HUDEP-2 (cell line): ENCODE measurements at regions not wholly inside any gene's neighbourhood (a gene's known extent, or its start where the extent isn't known, plus 50 kb on each side); places are given as distances from the start of the nearest gene placed in this dataset.
"Not testable (repeated sequence)": the region's sequence is repeated elsewhere in the genome, so short reads cannot be mapped to it uniquely, and the experiment has no call there.

Experiments
- DNase-seq, 76 experiments: peaks; one replicate each; lab custom pipeline; 2025; ENCODE audit not compliant: unreplicated experiment in 76 of 76; lab: John Stamatoyannopoulos, UW

- DNase-seq, result not testable (repeated sequence)
These were observed 109.9 kb downstream of the MRPL14 start for GRCh38 chr6:44017307-44017706.

- DNase-seq, result no peak
These were observed 111.0 kb downstream of the MRPL14 start for GRCh38 chr6:44016131-44016870.

- no peak for DNase-seq
These were observed 115.2 kb downstream of the MRPL14 start for GRCh38 chr6:44012078-44012493.

- DNase-seq, result no peak
These were observed 115.8 kb downstream of the MRPL14 start for GRCh38 chr6:44011350-44011920.

GRCh38 chr6:44010411-44011349 lies 116.6 kb downstream of the MRPL14 start:
- DNase-seq, result no peak

GRCh38 chr6:44009425-44010321 lies 117.6 kb downstream of the MRPL14 start:
- DNase-seq, result no peak

- DNase-seq, result no peak
These were observed 118.4 kb downstream of the MRPL14 start for GRCh38 chr6:44008821-44009370.

- DNase-seq, result no peak
These were observed 119.2 kb downstream of the MRPL14 start for GRCh38 chr6:44007818-44008621.

GRCh38 chr6:44006872-44007303 lies 120.4 kb downstream of the MRPL14 start:
- no peak for DNase-seq

- no peak for DNase-seq
These were observed 121.0 kb downstream of the MRPL14 start for GRCh38 chr6:44006123-44006871.

GRCh38 chr6:44005507-44005903 lies 121.7 kb downstream of the MRPL14 start:
- no peak for DNase-seq

- DNase-seq, result peak in 5 of 76 experiments; percentile 10 to 26 (median 19)
These were observed 122.4 kb downstream of the MRPL14 start for GRCh38 chr6:44004625-44005506.

GRCh38 chr6:44004136-44004535 lies 123.1 kb downstream of the MRPL14 start:
- DNase-seq, result no peak

GRCh38 chr6:44003345-44004061 lies 123.7 kb downstream of the MRPL14 start:
- DNase-seq, result no peak

GRCh38 chr6:44002593-44003344 lies 124.5 kb downstream of the MRPL14 start:
- peak in 38 of 76 experiments; percentile 23 to 72 (median 51) for DNase-seq

- peak in 28 of 76 experiments; percentile 23 to 72 (median 49) for DNase-seq
These were observed 125.1 kb downstream of the MRPL14 start for GRCh38 chr6:44002067-44002592.
